Astrocyte (in vitro differentiated cells and primary cell): ENCODE measurements at regions not wholly inside any gene's neighbourhood (a gene's known extent, or its start where the extent isn't known, plus 50 kb on each side); places are given as distances from the start of the nearest gene placed in this dataset.

Source experiments
- CTCF ChIP-seq: IDR thresholded peaks from 2 replicates; pipeline ENCODE4 v1.5.1; 2011; ENCODE audit warnings: low read depth, mild to moderate bottlenecking, inconsistent platforms, low read length, moderate library complexity; ENCODE audit not compliant: insufficient read depth
- EZH2 ChIP-seq: IDR thresholded peaks from 2 replicates; pipeline ENCODE4 v1.6.1; 2012; ENCODE audit warnings: mild to moderate bottlenecking, low read length, inconsistent platforms; ENCODE audit not compliant: insufficient read depth

- TF ChIP-seq EZH2 (no peak), CTCF (no peak)
These were observed 169.5 kb downstream of the PIK3R1 start for GRCh38 chr5:68384936-68385594.
